ENCODE measurements at regions not wholly inside any gene's neighbourhood (a gene's known extent, or its start where the extent isn't known, plus 50 kb on each side); places are given as distances from the start of the nearest gene placed in this dataset.

GRCh38 chr4:119695216-119695615, 66.6 kb upstream of the PDE5A start:
- no peak for DNase-seq
- Histone ChIP-seq H3K36me3 (ENCODE audit: control insufficient read depth, insufficient read depth, low read length) (no peaks in the 10 kb centered on the region), H3K4me3 (ENCODE audit: low read length) (no peak overlapping the region), H3K9me3 (replicated peaks; ENCODE audit: control insufficient read depth, low read depth, low read length) (no peaks in the 10 kb centered on the region), H3K27me3 (ENCODE audit: control insufficient read depth, insufficient read depth, low read length) (no peaks in the 10 kb centered on the region), H3K27ac (ENCODE audit: low read length) (no peak overlapping the region), H3K4me1 (ENCODE audit: control insufficient read depth, insufficient read depth, low read length) (no peaks in the 10 kb centered on the region)
- no CpG with 5 or more reads among the region's 2 CpGs for WGBS (ENCODE audit: insufficient coverage)

GRCh38 chr4:119693126-119693525, 64.5 kb upstream of the PDE5A start:
- peak; percentile 83 for DNase-seq
- Histone ChIP-seq H3K27ac (ENCODE audit: low read length) (peak overlapping the region; percentile 16), H3K27me3 (ENCODE audit: control insufficient read depth, insufficient read depth, low read length) (no peaks in the 10 kb centered on the region), H3K9me3 (replicated peaks; ENCODE audit: control insufficient read depth, low read depth, low read length) (no peaks in the 10 kb centered on the region), H3K4me3 (ENCODE audit: low read length) (no peak overlapping the region), H3K36me3 (ENCODE audit: control insufficient read depth, insufficient read depth, low read length) (no peaks in the 10 kb centered on the region), H3K4me1 (ENCODE audit: control insufficient read depth, insufficient read depth, low read length) (no peaks in the 10 kb centered on the region)

GRCh38 chr4:119692001-119692400, 63.4 kb upstream of the PDE5A start:
- DNase-seq, result peak; percentile 32
- WGBS (ENCODE audit: insufficient coverage), result no CpG with 5 or more reads among the region's 1 CpG
- H3K4me3 ChIP-seq (ENCODE audit: low read length), result no peak overlapping the region
- H3K27me3 ChIP-seq (ENCODE audit: control insufficient read depth, insufficient read depth, low read length), result no peaks in the 10 kb centered on the region
- H3K4me1 ChIP-seq (ENCODE audit: control insufficient read depth, insufficient read depth, low read length), result no peaks in the 10 kb centered on the region
- H3K27ac ChIP-seq (ENCODE audit: low read length), result no peak overlapping the region
- no peaks in the 10 kb centered on the region for H3K36me3 ChIP-seq (ENCODE audit: control insufficient read depth, insufficient read depth, low read length)
- no peaks in the 10 kb centered on the region for H3K9me3 ChIP-seq (replicated peaks; ENCODE audit: control insufficient read depth, low read depth, low read length)

GRCh38 chr4:119690871-119691270, 62.3 kb upstream of the PDE5A start:
- H3K27ac ChIP-seq (ENCODE audit: low read length), result no peak overlapping the region
- DNase-seq, result no peak
- H3K9me3 ChIP-seq (replicated peaks; ENCODE audit: control insufficient read depth, low read depth, low read length), result no peaks in the 10 kb centered on the region
- H3K4me1 ChIP-seq (ENCODE audit: control insufficient read depth, insufficient read depth, low read length), result no peaks in the 10 kb centered on the region
- no peak overlapping the region for H3K4me3 ChIP-seq (ENCODE audit: low read length)
- WGBS (ENCODE audit: insufficient coverage), result no CpG with 5 or more reads among the region's 1 CpG
- H3K27me3 ChIP-seq (ENCODE audit: control insufficient read depth, insufficient read depth, low read length), result no peaks in the 10 kb centered on the region
- no peaks in the 10 kb centered on the region for H3K36me3 ChIP-seq (ENCODE audit: control insufficient read depth, insufficient read depth, low read length)

- no peak overlapping the region for H3K27ac ChIP-seq (ENCODE audit: low read length)
- WGBS (ENCODE audit: insufficient coverage), result no CpG with 5 or more reads among the region's 1 CpG
Measured at GRCh38 chr4:119688446-119688845, 59.8 kb upstream of the PDE5A start.

GRCh38 chr4:119684463-119684862, 55.9 kb upstream of the PDE5A start:
- no peaks in the 10 kb centered on the region for H3K4me1 ChIP-seq (ENCODE audit: control insufficient read depth, insufficient read depth, low read length)
- H3K27me3 ChIP-seq (ENCODE audit: control insufficient read depth, insufficient read depth, low read length), result no peaks in the 10 kb centered on the region
- no peak overlapping the region for H3K4me3 ChIP-seq (ENCODE audit: low read length)
- no peak overlapping the region for H3K27ac ChIP-seq (ENCODE audit: low read length)
- no CpG with 5 or more reads among the region's 4 CpGs for WGBS (ENCODE audit: insufficient coverage)
- no peaks in the 10 kb centered on the region for H3K36me3 ChIP-seq (ENCODE audit: control insufficient read depth, insufficient read depth, low read length)
- DNase-seq, result no peak
- no peaks in the 10 kb centered on the region for H3K9me3 ChIP-seq (replicated peaks; ENCODE audit: control insufficient read depth, low read depth, low read length)

More at GRCh38 chr4:119688446-119688845, 59.8 kb upstream of the PDE5A start:
- no peaks in the 10 kb centered on the region for H3K36me3 ChIP-seq (ENCODE audit: control insufficient read depth, insufficient read depth, low read length)
- DNase-seq, result no peak
- no peaks in the 10 kb centered on the region for H3K27me3 ChIP-seq (ENCODE audit: control insufficient read depth, insufficient read depth, low read length)
- H3K4me1 ChIP-seq (ENCODE audit: control insufficient read depth, insufficient read depth, low read length), result no peaks in the 10 kb centered on the region
- H3K9me3 ChIP-seq (replicated peaks; ENCODE audit: control insufficient read depth, low read depth, low read length), result no peaks in the 10 kb centered on the region
- H3K4me3 ChIP-seq (ENCODE audit: low read length), result no peak overlapping the region

- no peaks in the 10 kb centered on the region for H3K9me3 ChIP-seq (replicated peaks; ENCODE audit: control insufficient read depth, low read depth, low read length)
- H3K27ac ChIP-seq (ENCODE audit: low read length), result no peak overlapping the region
- H3K27me3 ChIP-seq (ENCODE audit: control insufficient read depth, insufficient read depth, low read length), result no peaks in the 10 kb centered on the region
- H3K4me1 ChIP-seq (ENCODE audit: control insufficient read depth, insufficient read depth, low read length), result no peaks in the 10 kb centered on the region
- 45% methylated on average over 1 of the region's 1 CpG for WGBS (ENCODE audit: insufficient coverage)
- no peaks in the 10 kb centered on the region for H3K36me3 ChIP-seq (ENCODE audit: control insufficient read depth, insufficient read depth, low read length)
- peak; percentile 62 for DNase-seq
- H3K4me3 ChIP-seq (ENCODE audit: low read length), result no peak overlapping the region
Measured at GRCh38 chr4:119683518-119683917, 54.9 kb upstream of the PDE5A start.

- no peak for DNase-seq
Measured at GRCh38 chr4:119682099-119682498, 53.5 kb upstream of the PDE5A start.

GRCh38 chr4:119679251-119679650, 50.6 kb upstream of the PDE5A start:
- H3K4me1 ChIP-seq (ENCODE audit: control insufficient read depth, insufficient read depth, low read length), result no peaks in the 10 kb centered on the region
- no peak for DNase-seq
- H3K27me3 ChIP-seq (ENCODE audit: control insufficient read depth, insufficient read depth, low read length), result no peaks in the 10 kb centered on the region
- no peaks in the 10 kb centered on the region for H3K36me3 ChIP-seq (ENCODE audit: control insufficient read depth, insufficient read depth, low read length)
- no peak overlapping the region for H3K27ac ChIP-seq (ENCODE audit: low read length)
- no peaks in the 10 kb centered on the region for H3K9me3 ChIP-seq (replicated peaks; ENCODE audit: control insufficient read depth, low read depth, low read length)
- no CpG with 5 or more reads among the region's 3 CpGs for WGBS (ENCODE audit: insufficient coverage)
- H3K4me3 ChIP-seq (ENCODE audit: low read length), result no peak overlapping the region

More at GRCh38 chr4:119682099-119682498, 53.5 kb upstream of the PDE5A start:
- WGBS (ENCODE audit: insufficient coverage), result no CpG with 5 or more reads among the region's 2 CpGs
- Histone ChIP-seq H3K4me1 (ENCODE audit: control insufficient read depth, insufficient read depth, low read length) (no peaks in the 10 kb centered on the region), H3K27ac (ENCODE audit: low read length) (no peak overlapping the region), H3K9me3 (replicated peaks; ENCODE audit: control insufficient read depth, low read depth, low read length) (no peaks in the 10 kb centered on the region), H3K4me3 (ENCODE audit: low read length) (no peak overlapping the region), H3K27me3 (ENCODE audit: control insufficient read depth, insufficient read depth, low read length) (no peaks in the 10 kb centered on the region), H3K36me3 (ENCODE audit: control insufficient read depth, insufficient read depth, low read length) (no peaks in the 10 kb centered on the region)

GRCh38 chr4:119678761-119679160, 50.2 kb upstream of the PDE5A start:
- 80% methylated on average over 1 of the region's 1 CpG for WGBS (ENCODE audit: insufficient coverage)
- no peak overlapping the region for H3K27ac ChIP-seq (ENCODE audit: low read length)

More at GRCh38 chr4:119678761-119679160, 50.2 kb upstream of the PDE5A start:
- no peak overlapping the region for H3K4me3 ChIP-seq (ENCODE audit: low read length)
- no peaks in the 10 kb centered on the region for H3K27me3 ChIP-seq (ENCODE audit: control insufficient read depth, insufficient read depth, low read length)
- no peaks in the 10 kb centered on the region for H3K36me3 ChIP-seq (ENCODE audit: control insufficient read depth, insufficient read depth, low read length)
- DNase-seq, result no peak
- no peaks in the 10 kb centered on the region for H3K9me3 ChIP-seq (replicated peaks; ENCODE audit: control insufficient read depth, low read depth, low read length)
- no peaks in the 10 kb centered on the region for H3K4me1 ChIP-seq (ENCODE audit: control insufficient read depth, insufficient read depth, low read length)
